HEK293 (cell line): ENCODE measurements at regions not wholly inside any gene's neighbourhood (a gene's known extent, or its start where the extent isn't known, plus 50 kb on each side); places are given as distances from the start of the nearest gene placed in this dataset.

ENCODE experiments used
- CTCF ChIA-PET: fragments of 350-600 bp; formaldehyde crosslinking; extraction: SDS; loops from one replicate; lab custom pipeline; 2021; ENCODE audit warnings: antibody characterized with exemption; lab: Yijun Ruan, JAX
- POLR2A ChIA-PET: fragments of 300-600 bp; formaldehyde crosslinking; extraction: SDS; loops from one replicate; lab custom pipeline; 2020; ENCODE audit warnings: antibody characterized with exemption, inconsistent platforms; lab: Yijun Ruan, JAX
- H3K27ac ChIP-seq: fragments of 200-500 bp; sonication (Bioruptor generic); 2 replicates; pipeline ENCODE4 v1.5.1; 2014; ENCODE audit warnings: low read depth, low read length, control low read depth, inconsistent platforms; ENCODE audit errors: extremely low read depth
- H3K36me3 ChIP-seq, 2 experiments: fragments of 200-500 bp in 1 of 2; sonication (Bioruptor generic) in 1 of 2; 1 replicate in 1 of 2; 2 replicates in 1 of 2; pipeline ENCODE4 v1.5.1; 2014 to 2017; ENCODE audit warnings: inconsistent platforms in 2 of 2, low read length in 2 of 2; ENCODE audit not compliant: control insufficient read depth in 2 of 2, insufficient read depth in 1 of 2
- H3K4me1 ChIP-seq: fragments of 200-500 bp; sonication (Bioruptor generic); 2 replicates; pipeline ENCODE4 v1.5.1; 2014; ENCODE audit warnings: mild to moderate bottlenecking, low read length, inconsistent platforms; ENCODE audit not compliant: control insufficient read depth, insufficient read depth
- H3K4me3 ChIP-seq: 2 replicates; pipeline ENCODE4 v1.5.1; 2011; ENCODE audit warnings: low read depth, mild to moderate bottlenecking, control low read depth, low read length, moderate library complexity
- H3K9me3 ChIP-seq: fragments of 200-500 bp; sonication (Bioruptor generic); 2 replicates; pipeline ENCODE4 v1.5.1; 2014; ENCODE audit warnings: low read depth, low read length, inconsistent platforms; ENCODE audit not compliant: control insufficient read depth, insufficient read depth
- GLI2 ChIP-seq: fragments of 450-650 bp; formaldehyde crosslinking; IDR thresholded peaks from 2 replicates; pipeline ENCODE4; 2017; ENCODE audit warnings: missing biosample characterization, missing genetic modification characterization, low read depth, borderline replicate concordance
- GLIS1 ChIP-seq: fragments of 450-650 bp; formaldehyde crosslinking; IDR thresholded peaks from 2 replicates; pipeline ENCODE4 v1.5.1; 2016; ENCODE audit warnings: missing biosample characterization, missing genetic modification characterization
- HOXD13 ChIP-seq: sonication (generic); formaldehyde crosslinking; IDR thresholded peaks from 2 replicates; pipeline ENCODE4 v1.8.0; 2022; ENCODE audit warnings: missing genetic modification reagents, borderline replicate concordance
- OSR2 ChIP-seq: fragments of 450-650 bp; formaldehyde crosslinking; IDR thresholded peaks from 2 replicates; pipeline ENCODE4 v1.5.1; 2016; ENCODE audit warnings: missing biosample characterization, missing genetic modification characterization
- SETDB1 ChIP-seq: IDR thresholded peaks from one replicate; pipeline ENCODE4 v1.6.1; 2017; ENCODE audit warnings: mild to moderate bottlenecking, low read length, moderate library complexity, mixed read lengths; ENCODE audit not compliant: insufficient read length
- ZBTB20 ChIP-seq: fragments of 450-650 bp; formaldehyde crosslinking; IDR thresholded peaks from 2 replicates; pipeline ENCODE4 v1.5.1; 2016; ENCODE audit warnings: missing biosample characterization, missing genetic modification characterization
- ZEB2 ChIP-seq: fragments of 450-650 bp; formaldehyde crosslinking; IDR thresholded peaks from 2 replicates; pipeline ENCODE4 v1.5.1; 2016; ENCODE audit warnings: missing biosample characterization, missing genetic modification characterization
- ZFHX2 ChIP-seq: fragments of 450-650 bp; formaldehyde crosslinking; conservative IDR thresholded peaks from 2 replicates; pipeline ENCODE4 v1.5.1; 2016; ENCODE audit warnings: missing biosample characterization, missing genetic modification characterization
- ZFP37 ChIP-seq: fragments of 450-650 bp; formaldehyde crosslinking; IDR thresholded peaks from 2 replicates; pipeline ENCODE4 v1.5.1; 2016; ENCODE audit warnings: missing biosample characterization, missing genetic modification characterization
- ZFP69B ChIP-seq: fragments of 450-650 bp; formaldehyde crosslinking; IDR thresholded peaks from 2 replicates; pipeline ENCODE4 v1.5.1; 2016; ENCODE audit warnings: missing biosample characterization, missing genetic modification characterization
- ZIC2 ChIP-seq: fragments of 450-650 bp; formaldehyde crosslinking; IDR thresholded peaks from 2 replicates; pipeline ENCODE4 v1.5.1; 2016; ENCODE audit warnings: missing biosample characterization, missing genetic modification characterization
- ZNF19 ChIP-seq: fragments of 450-650 bp; formaldehyde crosslinking; IDR thresholded peaks from 2 replicates; pipeline ENCODE4; 2016; ENCODE audit warnings: missing biosample characterization, missing genetic modification characterization, low read depth
- ZNF530 ChIP-seq: fragments of 450-650 bp; formaldehyde crosslinking; IDR thresholded peaks from 2 replicates; pipeline ENCODE4 v1.5.1; 2016; ENCODE audit warnings: low read depth, missing biosample characterization, missing genetic modification characterization
- ZNF561 ChIP-seq: fragments of 450-650 bp; IDR thresholded peaks from 2 replicates; pipeline ENCODE4 v1.5.1; 2018; ENCODE audit warnings: missing biosample characterization, missing genetic modification characterization, borderline replicate concordance
- ZNF660 ChIP-seq: fragments of 450-650 bp; IDR thresholded peaks from 2 replicates; pipeline ENCODE4 v1.5.1; 2018; ENCODE audit warnings: missing biosample characterization, mild to moderate bottlenecking, missing genetic modification characterization
- ZNF768 ChIP-seq: fragments of 450-650 bp; formaldehyde crosslinking; IDR thresholded peaks from 2 replicates; pipeline ENCODE4 v1.5.1; 2018; ENCODE audit warnings: missing biosample characterization, mild to moderate bottlenecking, missing genetic modification characterization
- ZNF777 ChIP-seq: fragments of 450-650 bp; formaldehyde crosslinking; IDR thresholded peaks from 2 replicates; pipeline ENCODE4 v1.5.1; 2017; ENCODE audit warnings: missing biosample characterization, missing genetic modification characterization, borderline replicate concordance
- ZSCAN16 ChIP-seq: fragments of 450-650 bp; formaldehyde crosslinking; IDR thresholded peaks from 2 replicates; pipeline ENCODE4 v1.5.1; 2016; ENCODE audit warnings: missing biosample characterization, missing genetic modification characterization
- ZSCAN30 ChIP-seq: fragments of 450-650 bp; IDR thresholded peaks from 2 replicates; pipeline ENCODE4 v1.5.1; 2018; ENCODE audit warnings: missing biosample characterization, mild to moderate bottlenecking, missing genetic modification characterization, moderate library complexity
- TF ChIP-seq, protein P1 (sequence below): fragments of 450-650 bp; formaldehyde crosslinking; IDR thresholded peaks from 2 replicates; pipeline ENCODE4 v1.5.1; 2017; ENCODE audit warnings: missing biosample characterization, missing genetic modification characterization
- TF ChIP-seq, protein P2 (sequence below): fragments of 450-650 bp; formaldehyde crosslinking; IDR thresholded peaks from 2 replicates; pipeline ENCODE4 v1.5.1; 2016; ENCODE audit warnings: missing biosample characterization, missing genetic modification characterization
- TF ChIP-seq, protein P3 (sequence below): fragments of 450-650 bp; formaldehyde crosslinking; IDR thresholded peaks from 2 replicates; pipeline ENCODE4 v1.5.1; 2016; ENCODE audit warnings: missing biosample characterization, missing genetic modification characterization
- TF ChIP-seq, protein P4 (sequence below): fragments of 450-650 bp; formaldehyde crosslinking; IDR thresholded peaks from 2 replicates; pipeline ENCODE4 v1.5.1; 2017; ENCODE audit warnings: missing biosample characterization, missing genetic modification characterization

DNA sequence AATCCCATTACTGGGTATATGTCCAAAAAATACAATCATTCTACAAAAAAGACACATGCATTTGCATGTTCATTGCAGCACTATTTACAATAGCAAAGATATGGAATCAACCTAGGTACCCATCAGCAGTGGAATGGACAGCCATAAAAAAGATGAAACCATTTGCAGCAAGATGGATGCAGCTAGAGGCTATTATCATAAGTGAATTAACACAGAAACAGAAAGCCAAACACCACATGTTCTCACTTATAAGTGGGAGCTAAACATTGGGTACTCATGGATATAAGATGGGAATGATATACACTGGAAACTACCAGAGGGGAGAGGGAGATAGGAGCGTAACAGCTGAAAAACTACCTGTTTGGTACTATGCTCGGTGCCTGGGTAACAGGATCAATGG lies 154.0 kb downstream of the TMEM26 start:
- Histone ChIP-seq H3K4me3 (no peak overlapping the region), H3K36me3 (no peaks in the 10 kb centered on the region), H3K4me1 (no peaks in the 10 kb centered on the region), H3K9me3 (no peaks in the 10 kb centered on the region), H3K27ac (no peak overlapping the region)
- ChIA-PET CTCF (interaction anchor here (0.6 kb wide), 1 partner anchor 456 kb away, joined by 3 read pairs; no protein-coding TSS in a partner anchor), POLR2A (no interaction called here)
- TF ChIP-seq ZNF777 (tag by site-specific recombination) (no peak), ZFHX2 (tag by site-specific recombination) (no peak), ZNF660 (tag by site-specific recombination) (no peak), ZSCAN30 (tag by site-specific recombination) (no peak), ZNF768 (tag by site-specific recombination) (no peak)
- TF ChIP-seq, protein P1, sequence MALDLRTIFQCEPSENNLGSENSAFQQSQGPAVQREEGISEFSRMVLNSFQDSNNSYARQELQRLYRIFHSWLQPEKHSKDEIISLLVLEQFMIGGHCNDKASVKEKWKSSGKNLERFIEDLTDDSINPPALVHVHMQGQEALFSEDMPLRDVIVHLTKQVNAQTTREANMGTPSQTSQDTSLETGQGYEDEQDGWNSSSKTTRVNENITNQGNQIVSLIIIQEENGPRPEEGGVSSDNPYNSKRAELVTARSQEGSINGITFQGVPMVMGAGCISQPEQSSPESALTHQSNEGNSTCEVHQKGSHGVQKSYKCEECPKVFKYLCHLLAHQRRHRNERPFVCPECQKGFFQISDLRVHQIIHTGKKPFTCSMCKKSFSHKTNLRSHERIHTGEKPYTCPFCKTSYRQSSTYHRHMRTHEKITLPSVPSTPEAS (tag by site-specific recombination), result no peak

DNA sequence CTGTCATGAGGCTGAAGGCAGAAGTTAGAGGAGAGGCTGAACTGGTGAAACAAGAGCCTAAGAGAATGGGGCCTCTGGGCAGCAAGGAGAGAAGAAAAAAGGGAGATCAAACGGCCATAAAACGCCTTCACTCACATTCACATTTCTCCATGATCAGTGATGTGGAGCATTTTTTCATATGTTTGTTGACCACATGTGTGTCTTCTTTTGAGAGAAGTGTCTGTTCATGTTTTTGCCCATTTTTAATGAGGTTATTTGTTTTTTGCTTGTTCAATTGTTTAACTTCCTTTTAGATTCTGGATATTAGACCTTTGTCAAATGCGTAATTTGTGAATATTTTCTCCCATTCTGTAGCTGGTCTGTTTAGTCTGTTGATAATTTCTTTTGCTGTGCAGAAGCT lies 155.0 kb downstream of the TMEM26 start:
- H3K27ac ChIP-seq, result no peak overlapping the region
- H3K4me1 ChIP-seq, result no peaks in the 10 kb centered on the region
- H3K36me3 ChIP-seq, result no peaks in the 10 kb centered on the region
- no peak overlapping the region for H3K4me3 ChIP-seq
- ChIA-PET POLR2A (no interaction called here), CTCF (no interaction called here)
- TF ChIP-seq SETDB1 (peak; percentile 25), OSR2 (tag by site-specific recombination) (no peak)
- no peaks in the 10 kb centered on the region for H3K9me3 ChIP-seq

DNA sequence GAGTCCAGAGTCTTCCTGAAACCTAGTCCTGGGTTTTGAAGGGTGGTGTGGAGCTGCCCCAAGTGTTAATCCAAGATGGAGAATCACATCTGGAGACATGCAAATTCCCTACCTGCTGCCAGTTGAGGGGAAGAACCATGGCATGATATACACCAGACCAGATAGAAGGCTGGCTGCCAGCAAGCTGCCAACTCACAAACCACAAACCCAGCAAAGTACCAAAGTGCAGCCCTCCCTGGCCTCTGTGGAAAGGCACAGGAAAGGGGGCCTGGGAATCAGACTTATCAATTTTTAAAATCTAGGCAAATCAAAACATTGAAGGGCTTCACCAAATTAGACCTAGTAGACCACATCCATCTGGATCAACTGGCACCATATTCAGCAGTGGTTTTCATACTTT lies 157.0 kb downstream of the TMEM26 start:
- Histone ChIP-seq H3K9me3 (no peaks in the 10 kb centered on the region), H3K4me1 (no peaks in the 10 kb centered on the region), H3K27ac (no peak overlapping the region), H3K4me3 (no peak overlapping the region), H3K36me3 (no peaks in the 10 kb centered on the region)
- TF ChIP-seq GLI2 (tag by site-specific recombination) (no peak), ZFHX2 (tag by site-specific recombination) (no peak), ZNF530 (no peak), ZNF19 (tag by site-specific recombination) (no peak), ZNF561 (tag by site-specific recombination) (no peak), ZNF768 (tag by site-specific recombination) (no peak), ZSCAN16 (tag by site-specific recombination) (no peak), ZIC2 (tag by site-specific recombination) (no peak), ZFP37 (tag by site-specific recombination) (no peak), ZFP69B (tag by site-specific recombination) (no peak), ZBTB20 (tag by site-specific recombination) (no peak), ZEB2 (tag by site-specific recombination) (no peak), GLIS1 (tag by site-specific recombination) (no peak), HOXD13 (CRISPR knock-in tag) (no peak)
- TF ChIP-seq, protein P2, sequence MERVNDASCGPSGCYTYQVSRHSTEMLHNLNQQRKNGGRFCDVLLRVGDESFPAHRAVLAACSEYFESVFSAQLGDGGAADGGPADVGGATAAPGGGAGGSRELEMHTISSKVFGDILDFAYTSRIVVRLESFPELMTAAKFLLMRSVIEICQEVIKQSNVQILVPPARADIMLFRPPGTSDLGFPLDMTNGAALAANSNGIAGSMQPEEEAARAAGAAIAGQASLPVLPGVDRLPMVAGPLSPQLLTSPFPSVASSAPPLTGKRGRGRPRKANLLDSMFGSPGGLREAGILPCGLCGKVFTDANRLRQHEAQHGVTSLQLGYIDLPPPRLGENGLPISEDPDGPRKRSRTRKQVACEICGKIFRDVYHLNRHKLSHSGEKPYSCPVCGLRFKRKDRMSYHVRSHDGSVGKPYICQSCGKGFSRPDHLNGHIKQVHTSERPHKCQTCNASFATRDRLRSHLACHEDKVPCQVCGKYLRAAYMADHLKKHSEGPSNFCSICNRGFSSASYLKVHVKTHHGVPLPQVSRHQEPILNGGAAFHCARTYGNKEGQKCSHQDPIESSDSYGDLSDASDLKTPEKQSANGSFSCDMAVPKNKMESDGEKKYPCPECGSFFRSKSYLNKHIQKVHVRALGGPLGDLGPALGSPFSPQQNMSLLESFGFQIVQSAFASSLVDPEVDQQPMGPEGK (tag by site-specific recombination), result no peak
- TF ChIP-seq, protein P3, sequence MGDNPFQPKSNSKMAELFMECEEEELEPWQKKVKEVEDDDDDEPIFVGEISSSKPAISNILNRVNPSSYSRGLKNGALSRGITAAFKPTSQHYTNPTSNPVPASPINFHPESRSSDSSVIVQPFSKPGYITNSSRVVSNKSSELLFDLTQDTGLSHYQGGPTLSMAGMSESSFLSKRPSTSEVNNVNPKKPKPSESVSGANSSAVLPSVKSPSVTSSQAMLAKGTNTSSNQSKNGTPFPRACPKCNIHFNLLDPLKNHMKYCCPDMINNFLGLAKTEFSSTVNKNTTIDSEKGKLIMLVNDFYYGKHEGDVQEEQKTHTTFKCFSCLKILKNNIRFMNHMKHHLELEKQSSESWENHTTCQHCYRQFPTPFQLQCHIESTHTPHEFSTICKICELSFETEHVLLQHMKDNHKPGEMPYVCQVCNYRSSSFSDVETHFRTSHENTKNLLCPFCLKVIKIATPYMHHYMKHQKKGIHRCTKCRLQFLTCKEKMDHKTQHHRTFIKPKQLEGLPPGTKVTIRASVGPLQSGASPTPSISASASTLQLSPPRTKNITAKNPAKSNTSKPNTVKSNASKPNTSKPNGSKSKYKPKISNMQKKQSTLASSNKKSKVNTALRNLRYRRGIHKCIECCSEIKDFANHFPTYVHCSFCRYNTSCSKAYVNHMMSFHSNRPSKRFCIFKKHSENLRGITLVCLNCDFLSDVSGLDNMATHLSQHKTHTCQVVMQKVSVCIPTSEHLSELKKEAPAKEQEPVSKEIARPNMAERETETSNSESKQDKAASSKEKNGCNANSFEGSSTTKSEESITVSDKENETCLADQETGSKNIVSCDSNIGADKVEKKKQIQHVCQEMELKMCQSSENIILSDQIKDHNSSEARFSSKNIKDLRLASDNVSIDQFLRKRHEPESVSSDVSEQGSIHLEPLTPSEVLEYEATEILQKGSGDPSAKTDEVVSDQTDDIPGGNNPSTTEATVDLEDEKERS, result no peak
- TF ChIP-seq, protein P4, sequence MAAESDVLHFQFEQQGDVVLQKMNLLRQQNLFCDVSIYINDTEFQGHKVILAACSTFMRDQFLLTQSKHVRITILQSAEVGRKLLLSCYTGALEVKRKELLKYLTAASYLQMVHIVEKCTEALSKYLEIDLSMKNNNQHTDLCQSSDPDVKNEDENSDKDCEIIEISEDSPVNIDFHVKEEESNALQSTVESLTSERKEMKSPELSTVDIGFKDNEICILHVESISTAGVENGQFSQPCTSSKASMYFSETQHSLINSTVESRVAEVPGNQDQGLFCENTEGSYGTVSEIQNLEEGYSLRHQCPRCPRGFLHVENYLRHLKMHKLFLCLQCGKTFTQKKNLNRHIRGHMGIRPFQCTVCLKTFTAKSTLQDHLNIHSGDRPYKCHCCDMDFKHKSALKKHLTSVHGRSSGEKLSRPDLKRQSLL, result no peak
- POLR2A ChIA-PET, result no interaction called here
- CTCF ChIA-PET, result interaction anchor here (0.7 kb wide), 1 partner anchor 450 kb away, joined by 3 read pairs; no protein-coding TSS in a partner anchor
